BE2C (cell line): ENCODE measurements at regions not wholly inside any gene's neighbourhood (a gene's known extent, or its start where the extent isn't known, plus 50 kb on each side); places are given as distances from the start of the nearest gene placed in this dataset.

Source experiments
- DNase-seq: peaks from one replicate; pipeline ENCODE4 v3.0.0-alpha.2; 2020
- H3K27me3 ChIP-seq: fragments of 250-450 bp; sonication (Bioruptor Pico); 2 replicates; pipeline ENCODE4 v1.5.1; 2020; ENCODE audit warnings: mild to moderate bottlenecking
- H3K36me3 ChIP-seq: fragments of 250-450 bp; sonication (Bioruptor Pico); 2 replicates; pipeline ENCODE4 v1.5.1; 2020; ENCODE audit warnings: mild to moderate bottlenecking
- H3K4me1 ChIP-seq: fragments of 250-450 bp; sonication (Bioruptor Pico); 2 replicates; pipeline ENCODE4 v1.5.1; 2020
- H3K4me3 ChIP-seq: 2 replicates; pipeline ENCODE4 v1.5.1; 2011; ENCODE audit warnings: low read depth, low read length
- H3K9me3 ChIP-seq: fragments of 250-450 bp; sonication (Bioruptor Pico); 2 replicates; pipeline ENCODE4 v1.5.1; 2020
- TF ChIP-seq, protein P1 (sequence below): IDR thresholded peaks from 2 replicates; pipeline ENCODE4 v1.5.1; 2012; ENCODE audit warnings: mild to moderate bottlenecking, low read depth, low read length

DNA sequence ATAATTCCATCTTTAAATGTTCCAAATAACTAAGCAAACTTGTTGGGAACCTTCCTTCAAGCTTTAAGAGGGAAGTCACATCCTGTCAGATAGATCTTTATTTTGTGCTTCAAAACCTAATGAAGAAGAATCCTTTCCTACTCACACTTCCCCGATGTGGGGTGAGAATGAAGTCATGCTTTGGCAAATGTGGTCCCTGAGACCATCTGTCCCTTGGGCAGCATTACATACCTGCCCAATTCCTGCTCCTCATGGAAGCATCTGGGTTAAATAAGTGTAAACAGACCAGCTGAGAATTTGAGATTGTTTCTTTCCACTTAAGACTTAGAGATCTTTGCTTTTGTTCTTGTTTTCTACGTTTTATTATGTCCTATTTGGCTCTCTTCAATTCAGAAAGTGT, 606.0 kb upstream of the TMEM132C start:
- H3K36me3 ChIP-seq, result no peaks in the 10 kb centered on the region
- H3K4me3 ChIP-seq, result no peak overlapping the region
- DNase-seq, result no peak
- no peaks in the 10 kb centered on the region for H3K27me3 ChIP-seq
- TF ChIP-seq, protein P1, sequence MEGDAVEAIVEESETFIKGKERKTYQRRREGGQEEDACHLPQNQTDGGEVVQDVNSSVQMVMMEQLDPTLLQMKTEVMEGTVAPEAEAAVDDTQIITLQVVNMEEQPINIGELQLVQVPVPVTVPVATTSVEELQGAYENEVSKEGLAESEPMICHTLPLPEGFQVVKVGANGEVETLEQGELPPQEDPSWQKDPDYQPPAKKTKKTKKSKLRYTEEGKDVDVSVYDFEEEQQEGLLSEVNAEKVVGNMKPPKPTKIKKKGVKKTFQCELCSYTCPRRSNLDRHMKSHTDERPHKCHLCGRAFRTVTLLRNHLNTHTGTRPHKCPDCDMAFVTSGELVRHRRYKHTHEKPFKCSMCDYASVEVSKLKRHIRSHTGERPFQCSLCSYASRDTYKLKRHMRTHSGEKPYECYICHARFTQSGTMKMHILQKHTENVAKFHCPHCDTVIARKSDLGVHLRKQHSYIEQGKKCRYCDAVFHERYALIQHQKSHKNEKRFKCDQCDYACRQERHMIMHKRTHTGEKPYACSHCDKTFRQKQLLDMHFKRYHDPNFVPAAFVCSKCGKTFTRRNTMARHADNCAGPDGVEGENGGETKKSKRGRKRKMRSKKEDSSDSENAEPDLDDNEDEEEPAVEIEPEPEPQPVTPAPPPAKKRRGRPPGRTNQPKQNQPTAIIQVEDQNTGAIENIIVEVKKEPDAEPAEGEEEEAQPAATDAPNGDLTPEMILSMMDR, result no peak
- H3K4me1 ChIP-seq, result no peaks in the 10 kb centered on the region
- no peaks in the 10 kb centered on the region for H3K9me3 ChIP-seq

GRCh38 chr12:127663716-127664115, 603.3 kb upstream of the TMEM132C start:
- H3K27me3 ChIP-seq, result no peaks in the 10 kb centered on the region
- H3K4me1 ChIP-seq, result no peaks in the 10 kb centered on the region
- H3K4me3 ChIP-seq, result no peak overlapping the region
- DNase-seq, result no peak
- no peaks in the 10 kb centered on the region for H3K9me3 ChIP-seq
- H3K36me3 ChIP-seq, result no peaks in the 10 kb centered on the region
- TF ChIP-seq, protein P1, result no peak

- H3K36me3 ChIP-seq, result no peaks in the 10 kb centered on the region
- no peaks in the 10 kb centered on the region for H3K9me3 ChIP-seq
- no peak overlapping the region for H3K4me3 ChIP-seq
- H3K4me1 ChIP-seq, result no peaks in the 10 kb centered on the region
- TF ChIP-seq, protein P1, result no peak
- no peak for DNase-seq
- no peaks in the 10 kb centered on the region for H3K27me3 ChIP-seq
These were observed 602.1 kb upstream of the TMEM132C start for GRCh38 chr12:127664901-127665300.

DNA sequence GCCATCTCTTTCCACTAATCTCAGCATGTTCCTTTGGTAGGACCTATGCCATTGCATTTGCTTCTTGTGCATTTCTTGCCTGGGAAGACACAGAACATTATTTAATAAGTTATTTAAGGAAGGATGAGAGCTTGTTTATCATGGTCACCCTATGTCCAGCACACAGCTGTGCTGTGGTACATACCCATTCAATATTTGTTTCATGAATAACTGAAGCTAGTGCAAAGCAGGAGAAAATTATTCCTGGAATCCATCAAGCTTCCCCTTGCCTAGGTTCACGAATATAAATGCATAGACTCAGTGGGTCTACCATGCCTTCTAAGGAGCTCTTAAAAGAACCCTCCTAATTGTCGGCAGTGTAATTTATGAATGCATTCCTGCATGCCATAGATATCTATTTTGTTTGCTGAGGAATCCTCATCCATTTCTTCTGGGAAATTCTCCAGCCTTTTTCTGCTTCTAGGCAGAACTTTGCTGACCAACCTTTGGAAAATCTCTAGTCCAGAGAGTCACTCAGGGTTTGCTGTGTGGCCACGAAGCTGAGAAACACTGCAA, 599.8 kb upstream of the TMEM132C start:
- TF ChIP-seq, protein P1, result no peak

GRCh38 chr12:127670294-127670693, 596.7 kb upstream of the TMEM132C start:
- no peaks in the 10 kb centered on the region for H3K4me1 ChIP-seq
- no peaks in the 10 kb centered on the region for H3K27me3 ChIP-seq
- no peaks in the 10 kb centered on the region for H3K36me3 ChIP-seq
- H3K9me3 ChIP-seq, result no peaks in the 10 kb centered on the region
- no peak for DNase-seq
- TF ChIP-seq, protein P1, result no peak
- H3K4me3 ChIP-seq, result no peak overlapping the region

More for the DNA sequence above, 599.8 kb upstream of the TMEM132C start:
- Histone ChIP-seq H3K36me3 (no peaks in the 10 kb centered on the region), H3K4me3 (no peak overlapping the region), H3K27me3 (no peaks in the 10 kb centered on the region), H3K4me1 (no peaks in the 10 kb centered on the region), H3K9me3 (no peaks in the 10 kb centered on the region)
- DNase-seq, result no peak

DNA sequence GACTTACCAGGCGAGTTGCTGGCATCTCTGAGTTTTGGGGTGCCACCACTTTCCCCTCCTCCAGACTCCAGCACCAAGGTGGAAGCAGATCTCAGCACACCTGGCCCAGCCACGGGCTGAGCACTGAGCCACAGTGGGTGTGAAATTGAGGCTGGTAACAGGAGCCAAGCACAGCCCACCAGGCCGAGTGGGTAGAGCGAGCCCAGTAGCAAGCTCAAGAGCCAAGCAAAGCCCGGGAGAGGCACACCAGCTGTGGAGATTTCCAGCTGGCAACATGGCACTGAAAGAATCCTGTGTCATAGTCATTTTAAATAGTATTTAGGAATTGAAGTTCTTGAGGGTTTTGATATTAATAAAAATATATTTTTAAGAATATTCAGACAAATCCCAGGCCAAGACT, 596.2 kb upstream of the TMEM132C start:
- no peak overlapping the region for H3K4me3 ChIP-seq
- no peaks in the 10 kb centered on the region for H3K9me3 ChIP-seq
- TF ChIP-seq, protein P1, result no peak
- H3K36me3 ChIP-seq, result no peaks in the 10 kb centered on the region
- H3K4me1 ChIP-seq, result no peaks in the 10 kb centered on the region
- no peak for DNase-seq
- no peaks in the 10 kb centered on the region for H3K27me3 ChIP-seq
